HL-60 (cell line): ENCODE measurements at regions not wholly inside any gene's neighbourhood (a gene's known extent, or its start where the extent isn't known, plus 50 kb on each side); places are given as distances from the start of the nearest gene placed in this dataset.
A peak's percentile ranks its signal among the peaks of the same experiment; 100 is the strongest.

Experiments
- DNase-seq, 2 experiments: peaks; one replicate each; pipeline ENCODE4 v3.0.0-alpha.2; 2010 to 2020; ENCODE audit warnings: low read depth in 1 of 2, low spot score in 1 of 2
- H3K27ac ChIP-seq: fragments of 250-450 bp; sonication (Bioruptor Pico); replicated peaks from 2 replicates; pipeline ENCODE4 v1.5.1; 2020; ENCODE audit warnings: mild to moderate bottlenecking, moderate library complexity
- H3K27me3 ChIP-seq: fragments of 250-450 bp; sonication (Bioruptor Pico); 2 replicates; pipeline ENCODE4 v1.5.1; 2021; ENCODE audit warnings: mild to moderate bottlenecking, moderate library complexity; ENCODE audit not compliant: insufficient read depth, poor library complexity, severe bottlenecking
- H3K4me3 ChIP-seq: replicated peaks from 2 replicates; pipeline ENCODE4 v1.5.1; 2011; ENCODE audit warnings: mild to moderate bottlenecking, control low read depth, low read length; ENCODE audit not compliant: insufficient read depth
- CTCF ChIP-seq: IDR thresholded peaks from one replicate; pipeline ENCODE4 v1.5.1; 2011; ENCODE audit warnings: low read length, control low read depth, inconsistent platforms; ENCODE audit not compliant: insufficient read depth
- GABPA ChIP-seq: IDR thresholded peaks from 2 replicates; pipeline ENCODE4 v1.6.1; 2012; ENCODE audit warnings: low read depth
- POLR2AphosphoS5 ChIP-seq: IDR thresholded peaks from 2 replicates; pipeline ENCODE4 v1.6.1; 2012; ENCODE audit warnings: low read depth
- SPI1 ChIP-seq: IDR thresholded peaks from 2 replicates; pipeline ENCODE4 v1.6.1; 2012; ENCODE audit warnings: low read depth, mild to moderate bottlenecking, borderline replicate concordance
- TF ChIP-seq, protein P1 (sequence below): IDR thresholded peaks from 2 replicates; pipeline ENCODE4 v1.6.1; 2012; ENCODE audit warnings: low read depth; ENCODE audit not compliant: insufficient replicate concordance

DNA sequence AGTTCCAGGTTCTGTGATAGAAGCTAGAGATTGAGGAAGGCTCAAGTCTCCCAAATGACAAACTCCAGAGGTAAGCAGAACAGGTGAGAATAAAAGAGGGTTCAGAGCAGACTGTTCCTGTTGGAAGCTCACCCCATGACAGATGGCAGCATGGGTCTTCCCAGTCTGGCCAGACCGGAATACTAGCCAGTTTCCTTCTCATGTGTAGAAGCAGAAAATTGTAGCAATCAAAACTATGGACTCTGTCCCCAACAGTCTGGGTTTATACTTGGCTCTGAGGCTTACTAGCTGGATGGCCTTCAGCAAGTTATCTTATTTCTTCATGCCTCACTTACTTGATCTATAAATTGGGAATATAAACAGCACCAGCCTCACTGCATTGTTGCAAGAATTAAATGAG lies 494.8 kb downstream of the MN1 start:
- no peaks in the 10 kb centered on the region for H3K27me3 ChIP-seq
- TF ChIP-seq, protein P1, sequence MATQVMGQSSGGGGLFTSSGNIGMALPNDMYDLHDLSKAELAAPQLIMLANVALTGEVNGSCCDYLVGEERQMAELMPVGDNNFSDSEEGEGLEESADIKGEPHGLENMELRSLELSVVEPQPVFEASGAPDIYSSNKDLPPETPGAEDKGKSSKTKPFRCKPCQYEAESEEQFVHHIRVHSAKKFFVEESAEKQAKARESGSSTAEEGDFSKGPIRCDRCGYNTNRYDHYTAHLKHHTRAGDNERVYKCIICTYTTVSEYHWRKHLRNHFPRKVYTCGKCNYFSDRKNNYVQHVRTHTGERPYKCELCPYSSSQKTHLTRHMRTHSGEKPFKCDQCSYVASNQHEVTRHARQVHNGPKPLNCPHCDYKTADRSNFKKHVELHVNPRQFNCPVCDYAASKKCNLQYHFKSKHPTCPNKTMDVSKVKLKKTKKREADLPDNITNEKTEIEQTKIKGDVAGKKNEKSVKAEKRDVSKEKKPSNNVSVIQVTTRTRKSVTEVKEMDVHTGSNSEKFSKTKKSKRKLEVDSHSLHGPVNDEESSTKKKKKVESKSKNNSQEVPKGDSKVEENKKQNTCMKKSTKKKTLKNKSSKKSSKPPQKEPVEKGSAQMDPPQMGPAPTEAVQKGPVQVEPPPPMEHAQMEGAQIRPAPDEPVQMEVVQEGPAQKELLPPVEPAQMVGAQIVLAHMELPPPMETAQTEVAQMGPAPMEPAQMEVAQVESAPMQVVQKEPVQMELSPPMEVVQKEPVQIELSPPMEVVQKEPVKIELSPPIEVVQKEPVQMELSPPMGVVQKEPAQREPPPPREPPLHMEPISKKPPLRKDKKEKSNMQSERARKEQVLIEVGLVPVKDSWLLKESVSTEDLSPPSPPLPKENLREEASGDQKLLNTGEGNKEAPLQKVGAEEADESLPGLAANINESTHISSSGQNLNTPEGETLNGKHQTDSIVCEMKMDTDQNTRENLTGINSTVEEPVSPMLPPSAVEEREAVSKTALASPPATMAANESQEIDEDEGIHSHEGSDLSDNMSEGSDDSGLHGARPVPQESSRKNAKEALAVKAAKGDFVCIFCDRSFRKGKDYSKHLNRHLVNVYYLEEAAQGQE, result no peak
- no peak for TF ChIP-seq GABPA
- no peak for TF ChIP-seq CTCF
- no peak for TF ChIP-seq POLR2AphosphoS5
- TF ChIP-seq SPI1, result no peak
- H3K4me3 ChIP-seq, result no peak overlapping the region
- DNase-seq, result no peak
- H3K27ac ChIP-seq, result no peak overlapping the region

DNA sequence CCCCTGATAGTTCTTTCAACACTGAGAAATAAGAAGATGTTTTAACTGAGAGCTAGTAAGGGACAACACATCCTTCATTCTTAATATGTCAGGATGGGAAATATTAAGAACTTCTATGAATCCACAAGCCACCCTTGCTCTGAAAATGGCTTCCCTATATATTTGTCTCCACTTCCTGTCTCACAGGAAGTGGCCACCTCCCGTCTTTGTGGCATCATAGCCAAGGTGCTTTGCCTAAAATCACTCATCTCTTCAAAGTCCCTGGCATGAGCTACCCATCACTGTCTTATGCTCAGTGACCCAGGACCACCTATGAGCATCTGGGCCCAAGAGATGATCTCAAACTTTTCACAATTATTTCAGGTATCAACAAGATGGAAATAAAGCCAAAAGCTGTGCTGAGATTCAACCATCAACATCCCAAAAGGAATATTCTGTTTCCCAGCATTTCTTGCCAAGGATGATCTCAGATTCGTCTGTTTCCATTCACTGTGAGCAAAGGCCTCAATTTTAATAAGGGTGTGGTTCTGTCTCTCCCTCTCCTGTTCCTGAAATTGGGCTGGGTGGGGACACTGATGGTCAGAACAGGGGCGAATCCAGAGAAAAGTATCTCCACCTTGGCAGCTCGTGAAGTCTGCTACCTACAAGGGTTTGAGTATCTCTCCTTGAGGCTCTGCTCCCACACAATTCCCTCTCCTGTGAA lies 493.9 kb downstream of the MN1 start:
- Histone ChIP-seq H3K4me3 (no peak overlapping the region), H3K27ac (no peak overlapping the region), H3K27me3 (no peaks in the 10 kb centered on the region)
- 0 out of 2 replicates have a peak, but pooled peaks have one; percentile 37 for TF ChIP-seq GABPA
- no peak for TF ChIP-seq POLR2AphosphoS5
- TF ChIP-seq SPI1, result no peak
- DNase-seq, result no peak

DNA sequence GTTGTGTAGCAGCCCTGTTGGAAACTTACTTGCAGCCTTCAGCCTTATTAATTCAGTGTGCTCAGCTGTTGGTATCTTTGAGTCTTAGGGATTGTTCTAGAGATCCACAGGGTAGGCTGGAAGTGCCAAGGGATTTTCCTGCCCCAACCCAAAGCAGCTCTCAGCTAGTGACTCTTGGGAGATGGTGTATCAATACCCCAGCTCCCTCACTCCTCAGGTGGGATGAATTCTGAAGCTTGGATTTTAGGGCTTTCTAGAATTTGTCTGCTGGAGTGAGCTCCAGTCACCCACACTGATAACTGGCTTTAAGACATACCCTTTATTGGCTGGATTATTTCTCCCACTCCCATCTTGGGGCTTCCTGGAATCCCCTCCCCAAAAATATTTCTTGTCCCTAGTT lies 493.0 kb downstream of the MN1 start:
- DNase-seq, result no peak
- Histone ChIP-seq H3K4me3 (no peak overlapping the region), H3K27me3 (no peaks in the 10 kb centered on the region), H3K27ac (no peak overlapping the region)
- no peak for TF ChIP-seq POLR2AphosphoS5
- no peak for TF ChIP-seq SPI1
- TF ChIP-seq CTCF, result no peak
- no peak for TF ChIP-seq GABPA
- TF ChIP-seq, protein P1, result no peak

DNA sequence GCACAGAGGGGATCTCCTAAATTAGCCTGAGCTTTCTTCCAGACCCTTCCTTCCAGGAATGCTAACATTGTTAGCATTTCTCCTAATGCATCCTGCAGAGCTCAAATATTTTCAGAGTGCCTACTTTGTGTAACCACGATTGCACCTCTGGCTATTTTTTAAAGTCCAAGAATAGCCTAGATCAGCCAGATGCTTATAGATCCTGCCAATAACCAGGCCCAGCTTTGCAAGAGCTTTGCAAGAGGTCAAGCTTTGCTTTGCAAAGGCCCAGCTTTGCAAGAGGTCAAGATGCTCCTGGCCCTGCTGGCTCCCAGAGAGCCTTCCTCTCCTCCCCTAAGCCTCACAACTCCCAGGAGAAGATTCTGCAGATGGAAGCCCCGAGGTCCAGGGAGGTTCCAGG lies 491.9 kb downstream of the MN1 start:
- TF ChIP-seq SPI1 (no peak), CTCF (no peak), POLR2AphosphoS5 (no peak), GABPA (no peak)
- TF ChIP-seq, protein P1, result no peak
- Histone ChIP-seq H3K27ac (no peak overlapping the region), H3K4me3 (no peak overlapping the region), H3K27me3 (no peaks in the 10 kb centered on the region)
- no peak for DNase-seq
